PFSK-1 (cell line): ENCODE measurements at regions not wholly inside any gene's neighbourhood (a gene's known extent, or its start where the extent isn't known, plus 50 kb on each side); places are given as distances from the start of the nearest gene placed in this dataset.

Source experiments
- FOXP2 ChIP-seq: optimal IDR thresholded peaks from 2 replicates; pipeline ENCODE3; 2011; ENCODE audit warnings: borderline replicate concordance, control low read depth, inconsistent platforms; ENCODE audit not compliant: insufficient read depth; ENCODE audit errors: extremely low read length, extremely low read depth
- POLR2AphosphoS5 ChIP-seq: IDR thresholded peaks from 2 replicates; pipeline ENCODE4 v1.6.1; 2012; ENCODE audit warnings: low read depth, mild to moderate bottlenecking, control low read depth, low read length, moderate library complexity
- REST ChIP-seq, 2 experiments: IDR thresholded peaks; 2 replicates each; pipeline versions ENCODE4 v1.6.1 to v1.8.0; 2011 to 2012; ENCODE audit warnings: low read depth in 2 of 2, low read length in 2 of 2, control low read depth in 1 of 2, inconsistent platforms in 1 of 2, mild to moderate bottlenecking in 1 of 2, moderate library complexity in 1 of 2; ENCODE audit not compliant: insufficient read depth in 1 of 2
- SIN3A ChIP-seq: IDR thresholded peaks from 2 replicates; pipeline ENCODE4 v1.6.1; 2012; ENCODE audit warnings: mild to moderate bottlenecking, low read length, moderate library complexity, borderline replicate concordance; ENCODE audit not compliant: insufficient read depth
- TAF1 ChIP-seq: IDR thresholded peaks from 2 replicates; pipeline ENCODE4 v1.6.1; 2012; ENCODE audit warnings: low read length, control low read depth, borderline replicate concordance; ENCODE audit not compliant: insufficient read depth

- TF ChIP-seq REST (IDR thresholded peaks at IDR 0.05; ENCODE audit: insufficient read depth in 1 of 2, low read depth in 2 of 2, low read length in 2 of 2): no peak
- TF ChIP-seq TAF1: no peak
- TF ChIP-seq POLR2AphosphoS5: no peak
- no peak for TF ChIP-seq SIN3A
- no peak for TF ChIP-seq FOXP2
These were observed 958.0 kb downstream of the EPHA4 start for GRCh38 chr2:220614064-220614463.

GRCh38 chr2:220619525-220620220 is 952.4 kb downstream of the EPHA4 start:
- TF ChIP-seq POLR2AphosphoS5 (no peak), REST (IDR thresholded peaks at IDR 0.05; ENCODE audit: insufficient read depth in 1 of 2, low read depth in 2 of 2, low read length in 2 of 2) (no peak), SIN3A (no peak), TAF1 (no peak), FOXP2 (no peak)

- no peak for TF ChIP-seq POLR2AphosphoS5
- no peak for TF ChIP-seq SIN3A
These were observed 945.5 kb downstream of the EPHA4 start for GRCh38 chr2:220626603-220627002.

GRCh38 chr2:220628252-220628651 is 943.9 kb downstream of the EPHA4 start:
- TF ChIP-seq SIN3A (no peak), REST (IDR thresholded peaks at IDR 0.05; ENCODE audit: insufficient read depth in 1 of 2, low read depth in 2 of 2, low read length in 2 of 2) (no peak), POLR2AphosphoS5 (no peak), TAF1 (no peak), FOXP2 (no peak)

GRCh38 chr2:220641137-220641536 is 931.0 kb downstream of the EPHA4 start:
- no peak for TF ChIP-seq FOXP2
- no peak for TF ChIP-seq SIN3A
- no peak for TF ChIP-seq TAF1
- no peak for TF ChIP-seq REST (IDR thresholded peaks at IDR 0.05; ENCODE audit: insufficient read depth in 1 of 2, low read depth in 2 of 2, low read length in 2 of 2)
- no peak for TF ChIP-seq POLR2AphosphoS5
